ENCODE measurements at regions not wholly inside any gene's neighbourhood (a gene's known extent, or its start where the extent isn't known, plus 50 kb on each side); places are given as distances from the start of the nearest gene placed in this dataset.

DNA sequence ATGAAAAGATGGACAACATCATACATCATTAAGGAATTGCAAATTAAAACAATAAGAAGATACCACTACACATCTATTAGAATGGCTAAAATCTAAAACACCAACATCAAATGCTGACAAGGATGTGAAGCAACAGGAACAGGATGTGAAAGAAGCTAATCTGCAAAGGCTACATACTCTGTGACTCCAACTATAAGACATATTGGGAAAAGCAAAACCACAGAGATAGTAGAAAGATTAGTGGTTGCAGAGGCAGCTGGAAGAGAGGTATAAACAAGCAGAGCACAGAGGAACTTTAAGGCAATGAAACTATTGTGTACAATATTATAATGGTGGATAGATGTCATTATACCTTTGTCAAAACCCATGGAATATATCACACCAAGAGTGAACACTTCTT, 393.7 kb upstream of the RAB6C start:
- DNase-seq (ENCODE audit: low spot score): no peak
- Histone ChIP-seq H3K27ac (no peak overlapping the region), H3K4me3 (no peak overlapping the region)
- TF ChIP-seq, protein P1, sequence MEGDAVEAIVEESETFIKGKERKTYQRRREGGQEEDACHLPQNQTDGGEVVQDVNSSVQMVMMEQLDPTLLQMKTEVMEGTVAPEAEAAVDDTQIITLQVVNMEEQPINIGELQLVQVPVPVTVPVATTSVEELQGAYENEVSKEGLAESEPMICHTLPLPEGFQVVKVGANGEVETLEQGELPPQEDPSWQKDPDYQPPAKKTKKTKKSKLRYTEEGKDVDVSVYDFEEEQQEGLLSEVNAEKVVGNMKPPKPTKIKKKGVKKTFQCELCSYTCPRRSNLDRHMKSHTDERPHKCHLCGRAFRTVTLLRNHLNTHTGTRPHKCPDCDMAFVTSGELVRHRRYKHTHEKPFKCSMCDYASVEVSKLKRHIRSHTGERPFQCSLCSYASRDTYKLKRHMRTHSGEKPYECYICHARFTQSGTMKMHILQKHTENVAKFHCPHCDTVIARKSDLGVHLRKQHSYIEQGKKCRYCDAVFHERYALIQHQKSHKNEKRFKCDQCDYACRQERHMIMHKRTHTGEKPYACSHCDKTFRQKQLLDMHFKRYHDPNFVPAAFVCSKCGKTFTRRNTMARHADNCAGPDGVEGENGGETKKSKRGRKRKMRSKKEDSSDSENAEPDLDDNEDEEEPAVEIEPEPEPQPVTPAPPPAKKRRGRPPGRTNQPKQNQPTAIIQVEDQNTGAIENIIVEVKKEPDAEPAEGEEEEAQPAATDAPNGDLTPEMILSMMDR (IDR thresholded peaks at IDR 0.05): no peak

DNA sequence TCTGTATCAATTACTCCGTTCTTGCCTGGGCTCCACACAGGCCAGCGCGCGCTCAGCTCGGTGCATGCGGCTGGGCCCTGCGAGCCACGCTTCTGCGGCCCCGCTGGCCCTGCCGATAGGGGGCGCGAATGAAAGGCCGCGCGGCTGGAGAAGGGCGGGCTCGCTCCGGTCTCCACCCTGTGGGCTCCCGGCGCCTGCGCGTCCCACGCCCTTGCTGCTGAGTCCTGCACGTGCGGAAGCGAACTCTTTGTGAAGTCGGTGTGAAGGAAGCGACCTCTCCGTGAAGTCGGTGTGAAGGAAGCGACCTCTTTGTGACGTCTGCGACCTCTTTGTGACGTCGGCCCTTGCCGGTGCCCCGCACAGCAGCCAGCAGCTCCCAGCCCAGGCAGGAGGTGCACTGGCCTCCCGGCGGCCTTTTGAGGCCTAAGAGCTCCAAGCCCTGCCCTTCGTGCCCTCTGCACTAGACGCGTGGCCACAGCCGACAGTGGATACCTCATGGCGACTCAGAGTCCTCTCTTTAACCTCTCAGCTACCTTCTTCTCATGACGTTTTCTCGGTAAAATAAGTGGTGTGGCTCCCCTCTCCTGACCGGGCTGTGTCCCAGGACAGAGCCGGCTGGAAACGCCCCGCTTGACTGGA, 391.9 kb upstream of the RAB6C start:
- DNase-seq (ENCODE audit: low spot score): no peak
- TF ChIP-seq, protein P1 (IDR thresholded peaks at IDR 0.05): no peak
- H3K4me3 ChIP-seq: no peak overlapping the region
- H3K27ac ChIP-seq: no peak overlapping the region

DNA sequence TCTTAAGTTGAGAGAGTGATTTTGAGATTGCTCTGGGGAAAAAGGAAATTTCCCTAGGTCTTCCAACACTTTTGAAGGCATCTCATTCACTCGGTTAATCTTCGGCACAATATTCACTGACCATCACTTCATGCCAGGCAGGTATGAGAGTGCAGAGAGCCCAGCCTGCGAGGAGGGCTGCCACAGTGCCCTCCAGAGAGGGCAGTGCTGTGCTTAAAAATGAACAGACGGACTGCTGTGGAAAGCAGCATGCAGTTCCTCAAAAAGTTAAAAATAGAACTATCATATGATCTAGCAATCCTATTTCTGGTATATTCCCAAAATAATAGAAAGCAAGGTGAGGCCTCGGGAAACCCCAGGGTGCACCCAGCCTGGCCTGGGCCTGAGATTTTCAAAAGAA, 374.9 kb upstream of the RAB6C start:
- TF ChIP-seq, protein P1 (IDR thresholded peaks at IDR 0.05): no peak
- H3K27ac ChIP-seq: no peak overlapping the region
- H3K4me3 ChIP-seq: no peak overlapping the region
- DNase-seq (ENCODE audit: low spot score): no peak

DNA sequence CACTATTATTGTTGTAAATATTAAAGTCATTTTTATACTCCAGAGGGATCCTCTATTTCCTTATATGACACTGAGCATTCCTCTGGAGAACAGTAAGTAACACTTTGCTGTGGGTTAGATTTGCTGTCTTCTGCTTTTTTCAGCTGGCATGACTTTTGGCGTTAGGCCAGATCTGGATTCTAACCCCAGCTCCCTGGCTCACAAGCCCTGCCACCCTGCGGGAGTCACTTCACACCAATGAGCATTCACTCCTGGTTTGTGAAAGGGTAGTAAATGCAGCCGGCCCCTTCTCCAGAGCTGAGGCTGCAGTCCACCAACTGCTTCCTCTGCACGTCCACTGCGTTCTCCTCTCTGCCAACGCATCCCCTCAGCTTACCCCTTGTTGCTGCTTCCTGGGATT, 373.8 kb upstream of the RAB6C start:
- Histone ChIP-seq H3K4me3 (no peak overlapping the region), H3K27ac (no peak overlapping the region)
- TF ChIP-seq, protein P1 (IDR thresholded peaks at IDR 0.05): no peak
- DNase-seq (ENCODE audit: low spot score): no peak

DNA sequence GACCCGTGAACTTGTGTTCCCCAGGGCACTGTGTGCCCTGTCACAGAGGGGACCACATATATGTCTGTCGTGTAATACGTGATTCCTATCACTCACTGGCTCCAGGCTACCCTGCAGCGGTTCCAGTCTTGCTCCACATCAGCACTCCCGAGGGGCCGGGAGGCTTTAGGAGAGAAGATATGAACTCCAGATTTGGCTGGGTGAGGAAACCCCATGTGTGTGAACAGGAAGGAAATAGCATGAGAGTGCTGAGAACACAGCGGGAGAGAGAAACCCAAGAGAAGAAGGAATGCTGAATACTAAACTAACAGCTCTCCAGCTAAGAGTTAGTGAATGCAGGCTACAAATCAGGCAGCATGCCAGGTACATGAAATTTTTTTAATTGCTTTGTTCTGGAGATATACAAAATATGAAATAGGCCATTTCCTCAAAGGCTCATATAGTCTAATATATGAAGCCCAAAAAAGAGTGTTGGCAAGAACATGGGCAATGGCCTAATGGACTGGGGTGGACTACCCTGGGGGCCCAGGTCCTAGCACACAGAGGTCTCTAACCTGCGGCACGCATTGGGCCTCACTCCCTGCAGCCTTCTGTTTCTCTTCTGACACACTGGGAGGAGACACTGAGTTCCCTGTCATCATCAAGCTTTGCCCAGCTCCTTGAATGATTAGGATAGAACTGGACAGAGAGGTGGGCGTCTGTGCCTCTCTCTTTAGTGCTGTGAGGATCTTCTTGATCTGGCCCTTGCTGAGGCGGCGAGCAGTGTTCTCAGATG, 372.8 kb upstream of the RAB6C start:
- TF ChIP-seq, protein P1 (IDR thresholded peaks at IDR 0.05): no peak
- H3K4me3 ChIP-seq: no peak overlapping the region
- no peak overlapping the region for H3K27ac ChIP-seq
- DNase-seq (ENCODE audit: low spot score): no peak

DNA sequence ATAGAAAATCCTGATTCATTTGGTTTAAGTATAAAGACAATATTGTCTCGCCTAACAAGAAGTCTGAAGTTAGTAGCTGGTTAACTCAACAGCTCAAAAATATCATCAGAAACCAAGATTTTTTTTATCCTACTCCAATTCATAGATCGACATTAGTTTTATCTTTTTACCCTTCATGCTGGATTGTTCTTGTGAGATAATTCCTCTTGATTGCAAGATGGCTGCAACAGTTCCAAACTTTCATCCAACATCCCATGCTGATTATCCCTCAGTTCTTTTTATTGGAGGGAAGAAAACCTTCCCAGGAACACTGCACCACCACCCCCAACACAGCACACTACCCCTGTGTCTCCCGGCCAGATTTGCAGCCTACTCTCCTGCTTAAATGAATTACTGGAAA, 370.2 kb upstream of the RAB6C start:
- no peak for DNase-seq (ENCODE audit: low spot score)
- no peak overlapping the region for H3K4me3 ChIP-seq
- TF ChIP-seq, protein P1 (IDR thresholded peaks at IDR 0.05): no peak
- H3K27ac ChIP-seq: no peak overlapping the region

DNA sequence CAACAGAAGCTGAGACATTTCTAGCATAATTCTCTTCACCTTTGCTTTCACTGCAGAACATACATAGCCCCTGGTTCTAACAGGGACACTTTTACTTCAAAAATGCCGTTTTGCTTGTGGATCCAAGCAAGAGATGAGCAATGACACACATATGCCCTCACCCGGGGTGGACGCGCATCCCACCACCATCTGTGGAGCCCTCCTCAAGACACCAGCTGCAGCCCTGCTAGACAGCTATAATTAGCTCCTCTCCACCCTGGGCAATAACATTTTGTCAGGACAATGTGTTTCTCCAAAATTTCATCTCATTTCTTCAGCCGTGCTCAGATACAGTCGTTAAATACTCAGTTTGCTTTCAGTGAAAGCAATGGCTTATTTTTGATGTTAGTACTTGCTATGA, 368.7 kb upstream of the RAB6C start:
- TF ChIP-seq, protein P1 (IDR thresholded peaks at IDR 0.05): no peak
- Histone ChIP-seq H3K27ac (no peak overlapping the region), H3K4me3 (no peak overlapping the region)
- no peak for DNase-seq (ENCODE audit: low spot score)

Measured in coronary artery (tissue), 2 donors.